Endothelial cell of umbilical vein (primary cell): ENCODE measurements at regions not wholly inside any gene's neighbourhood (a gene's known extent, or its start where the extent isn't known, plus 50 kb on each side); places are given as distances from the start of the nearest gene placed in this dataset.
"Not testable (repeated sequence)": the region's sequence is repeated elsewhere in the genome, so short reads cannot be mapped to it uniquely, and the experiment has no call there.

Source experiments
- BruUV-seq: library from RNA; stranded (reverse); fragments of 400-500 nt; replicated peaks from 2 replicates; lab custom pipeline; 2021; lab: Mats Ljungman, UMichigan
- CTCF ChIA-PET: fragments of 300-600, 350-600 bp; sonication (Branson Sonifier 250); formaldehyde crosslinking; loops from one replicate; lab custom pipeline; 2021; ENCODE audit warnings: antibody characterized with exemption, inconsistent platforms; lab: Charles Lee
- POLR2A ChIA-PET: fragments of 300-600, 350-600 bp; sonication (Branson Sonifier 250); formaldehyde crosslinking; loops from one replicate; lab custom pipeline; 2021; ENCODE audit warnings: antibody characterized with exemption, inconsistent platforms; lab: Charles Lee
- DNase-seq: peaks from one replicate; pipeline ENCODE4 v3.0.0-alpha.2; 2011; ENCODE audit warnings: low read depth, low spot score
- FAIRE-seq: peaks from 2 replicates; lab custom pipeline; 2011; peaks lifted over from hg19 to GRCh38; lab: Jason Lieb, UNC
- H2AFZ ChIP-seq: 2 replicates; pipeline ENCODE4 v1.6.0; 2012; ENCODE audit warnings: low read depth, low read length, control low read depth, inconsistent platforms
- H3K27ac ChIP-seq: 2 replicates; pipeline ENCODE4 v1.5.1; 2011; ENCODE audit warnings: low read depth, mild to moderate bottlenecking, control low read depth, low read length, moderate library complexity; ENCODE audit not compliant: insufficient read depth
- H3K27me3 ChIP-seq, 2 experiments: 2 replicates each; pipeline versions ENCODE4 v1.6.0 to v1.6.1; 2011; ENCODE audit warnings: low read length in 2 of 2, mixed read lengths in 1 of 2; ENCODE audit not compliant: control insufficient read depth in 2 of 2, insufficient read depth in 2 of 2
- H3K36me3 ChIP-seq, 2 experiments: 2 replicates in 1 of 2; 3 replicates in 1 of 2; pipeline ENCODE4 v1.5.1; 2011; ENCODE audit warnings: low read length in 2 of 2, mild to moderate bottlenecking in 1 of 2, moderate library complexity in 1 of 2; ENCODE audit not compliant: control insufficient read depth in 2 of 2, insufficient read depth in 2 of 2; ENCODE audit errors: extremely low read depth in 1 of 2
- H3K4me1 ChIP-seq: 3 replicates; pipeline ENCODE4 v1.5.1; 2011; ENCODE audit warnings: mild to moderate bottlenecking, low read length; ENCODE audit not compliant: control insufficient read depth, insufficient read depth; ENCODE audit errors: extremely low read depth
- H3K4me2 ChIP-seq: 2 replicates; pipeline ENCODE4 v1.6.1; 2011; ENCODE audit warnings: low read length, control low read depth, mixed read lengths; ENCODE audit not compliant: insufficient read depth
- H3K4me3 ChIP-seq, 3 experiments: fragments of 200-600 bp in 1 of 3; sonication (generic), shearing (Covaris generic) in 1 of 3; replicated peaks in 1 of 3; 2 replicates each; pipeline ENCODE4 v1.5.1; 2011 to 2016; ENCODE audit warnings: control low read depth in 3 of 3, low read length in 3 of 3, mild to moderate bottlenecking in 2 of 3, inconsistent platforms in 1 of 3, low read depth in 1 of 3, moderate library complexity in 1 of 3; ENCODE audit not compliant: insufficient read depth in 1 of 3
- H3K79me2 ChIP-seq: 2 replicates; pipeline ENCODE4 v1.6.0; 2012; ENCODE audit warnings: low read length, inconsistent platforms; ENCODE audit not compliant: control insufficient read depth, insufficient read depth
- H3K9ac ChIP-seq: replicated peaks from 2 replicates; pipeline ENCODE3; 2011; ENCODE audit warnings: low read length, control low read depth; ENCODE audit not compliant: insufficient read depth; ENCODE audit errors: extremely low read depth
- H3K9me1 ChIP-seq: replicated peaks from 3 replicates; pipeline ENCODE4 v1.6.0; 2011; ENCODE audit warnings: mild to moderate bottlenecking, low read length; ENCODE audit not compliant: control insufficient read depth, insufficient read depth; ENCODE audit errors: extremely low read depth
- H3K9me3 ChIP-seq: replicated peaks from 2 replicates; pipeline ENCODE4 v1.5.1; 2012; ENCODE audit warnings: low read length, inconsistent platforms; ENCODE audit not compliant: control insufficient read depth, insufficient read depth
- H4K20me1 ChIP-seq: replicated peaks from 2 replicates; pipeline ENCODE3; 2011; ENCODE audit warnings: mild to moderate bottlenecking, low read length; ENCODE audit not compliant: control insufficient read depth, insufficient read depth; ENCODE audit errors: extremely low read depth
- JUN ChIP-seq: IDR thresholded peaks from 2 replicates; pipeline ENCODE4 v1.6.1; 2011; ENCODE audit warnings: borderline replicate concordance, low read depth; ENCODE audit not compliant: insufficient read length, insufficient read depth
- POLR2A ChIP-seq: IDR thresholded peaks from 2 replicates; pipeline ENCODE4 v1.6.1; 2012; ENCODE audit warnings: low read depth, mild to moderate bottlenecking, control low read depth, low read length
- dilution Hi-C: fragments of 300-500 bp; cut with MboI; formaldehyde crosslinking; loops from one replicate; pipeline ENCODE4 v1.15.0; 2019; ENCODE audit warnings: low sequenced_read_pairs; ENCODE audit not compliant: extremely low pct_ligation_motif_present
- intact Hi-C: fragments of 100-400 bp; cut with micrococcal nuclease; formaldehyde crosslinking; loops from one replicate; pipeline ENCODE4 v1.10.0; 2022
- TF ChIP-seq, protein P1 (sequence below): IDR thresholded peaks from 2 replicates; pipeline ENCODE4 v1.6.1; 2011; ENCODE audit not compliant: insufficient read depth, insufficient read length

DNA sequence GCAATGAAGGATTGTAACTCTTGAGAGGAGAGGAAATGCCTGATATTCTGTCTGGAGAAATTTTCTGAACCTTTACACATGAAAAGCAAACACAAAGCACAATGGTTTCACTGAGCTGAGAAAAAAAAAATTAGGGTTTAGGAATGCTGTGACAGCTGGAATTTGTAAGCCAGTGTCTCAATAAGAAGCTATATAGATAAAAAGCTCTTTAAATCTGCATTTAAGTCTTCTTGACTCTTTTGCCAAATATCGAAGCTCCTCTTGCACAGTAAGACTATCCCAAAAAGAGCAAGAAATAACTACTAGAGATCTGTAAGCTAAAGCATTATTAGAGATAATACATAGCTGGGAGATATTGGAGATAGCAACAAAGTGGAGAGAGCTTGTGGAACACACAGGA, 1334.0 kb upstream of the CITED2 start:
- Histone ChIP-seq H3K9me1 (no peaks in the 10 kb centered on the region), H3K9me3 (no peaks in the 10 kb centered on the region), H3K4me3 (no peak overlapping the region), H4K20me1 (no peaks in the 10 kb centered on the region), H2AFZ (no peak overlapping the region), H3K36me3 (no peaks in the 10 kb centered on the region), H3K27ac (no peak overlapping the region), H3K27me3 (no peaks in the 10 kb centered on the region), H3K79me2 (no peaks in the 10 kb centered on the region), H3K4me1 (no peaks in the 10 kb centered on the region), H3K9ac (no peak overlapping the region), H3K4me2 (no peak overlapping the region)
- ChIA-PET POLR2A (interaction anchor here (0.6 kb wide), 1 partner anchor 505 kb away, joined by 3 read pairs; no protein-coding TSS in a partner anchor), CTCF (interaction anchor here (0.9 to 1.4 kb wide), 4 partner anchors 9 to 54 kb away, joined by 3 to 4 read pairs (median 3); no protein-coding TSS in a partner anchor)
- FAIRE-seq (no peak), DNase-seq (no peak)
- no TSS peak for BruUV-seq
- dilution Hi-C loops (no loop called here), intact Hi-C loops (no loop called here)
- TF ChIP-seq POLR2A: no peak
- TF ChIP-seq, protein P1, sequence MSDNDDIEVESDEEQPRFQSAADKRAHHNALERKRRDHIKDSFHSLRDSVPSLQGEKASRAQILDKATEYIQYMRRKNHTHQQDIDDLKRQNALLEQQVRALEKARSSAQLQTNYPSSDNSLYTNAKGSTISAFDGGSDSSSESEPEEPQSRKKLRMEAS: no peak
- TF ChIP-seq JUN: no peak

DNA sequence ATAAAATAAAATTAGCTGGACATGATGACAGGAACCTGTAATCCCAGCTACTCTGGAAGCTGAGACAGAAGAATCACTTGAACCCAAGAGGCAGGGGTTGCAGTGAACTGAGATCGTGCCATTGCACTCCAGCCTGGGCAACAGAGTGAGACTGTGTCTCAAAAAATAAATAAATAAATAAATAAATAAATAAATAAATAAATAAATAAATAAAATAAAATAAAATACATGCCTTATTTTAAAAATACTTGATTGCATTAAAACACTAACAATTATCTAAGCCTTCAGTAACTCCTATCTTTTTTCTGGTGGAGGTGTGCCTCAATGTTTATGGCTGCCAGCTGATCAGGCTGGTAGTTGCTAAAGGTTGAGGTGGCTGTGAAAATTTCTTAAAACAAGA, 1329.6 kb upstream of the CITED2 start:
- FAIRE-seq, H3K9ac ChIP-seq, H3K9me1 ChIP-seq, H3K4me2 ChIP-seq, H3K4me3 ChIP-seq, H3K27me3 ChIP-seq, H3K9me3 ChIP-seq, BruUV-seq, DNase-seq, H3K4me1 ChIP-seq, H3K27ac ChIP-seq, H3K79me2 ChIP-seq, dilution Hi-C loops, H2AFZ ChIP-seq, POLR2A ChIA-PET, intact Hi-C loops, H4K20me1 ChIP-seq, H3K36me3 ChIP-seq: not testable (repeated sequence)
- CTCF ChIA-PET: interaction anchor here (1.2 kb wide), 1 partner anchor 15 kb away, joined by 3 read pairs; no protein-coding TSS in a partner anchor
